GM19240 (cell line): ENCODE measurements at regions not wholly inside any gene's neighbourhood (a gene's known extent, or its start where the extent isn't known, plus 50 kb on each side); places are given as distances from the start of the nearest gene placed in this dataset.
"Not testable (repeated sequence)": the region's sequence is repeated elsewhere in the genome, so short reads cannot be mapped to it uniquely, and the experiment has no call there.

Experiments
- DNase-seq: peaks from one replicate; pipeline ENCODE4 v3.0.0; 2011; ENCODE audit warnings: low spot score; ENCODE audit not compliant: insufficient read length

DNA sequence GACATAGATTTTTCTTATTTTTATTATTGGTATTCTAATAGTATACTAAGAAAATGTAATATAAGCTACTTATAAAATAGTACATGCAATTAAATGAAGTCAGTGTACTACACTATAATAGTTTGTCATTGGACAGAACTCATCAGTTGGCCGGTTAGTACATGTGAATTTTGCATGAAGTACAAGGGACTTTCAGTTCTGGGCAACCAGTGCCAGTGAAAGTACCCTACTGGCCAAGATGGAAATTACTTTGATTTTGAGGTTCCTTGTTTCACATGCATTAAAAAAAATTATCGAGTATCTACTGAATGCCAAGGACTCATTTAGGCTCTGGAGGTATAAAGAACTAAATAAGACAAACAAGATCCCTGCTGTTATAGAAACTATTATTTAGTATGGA, 213.4 kb upstream of the ELL2 start:
- no peak for DNase-seq

DNA sequence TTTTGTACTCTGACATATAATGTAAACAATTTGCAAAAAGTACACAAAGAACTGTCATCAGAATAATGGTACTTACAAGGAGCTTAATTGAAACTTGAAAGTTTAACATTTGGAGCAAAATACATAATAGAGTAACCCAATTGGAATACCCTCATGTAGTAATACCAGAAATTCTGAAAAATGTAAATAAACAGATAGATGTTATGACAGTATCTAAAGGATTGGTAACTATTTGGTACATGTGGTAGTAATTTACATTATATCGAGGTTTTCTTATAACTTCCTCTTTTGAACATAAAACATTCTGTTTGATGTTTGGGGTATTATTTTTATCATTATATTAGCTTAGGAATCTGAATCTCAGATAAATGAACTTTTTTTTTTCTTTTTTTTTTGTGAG, 211.7 kb upstream of the ELL2 start:
- no peak for DNase-seq

GRCh38 chr5:96172436-96172835, 210.8 kb upstream of the ELL2 start:
- no peak for DNase-seq

DNA sequence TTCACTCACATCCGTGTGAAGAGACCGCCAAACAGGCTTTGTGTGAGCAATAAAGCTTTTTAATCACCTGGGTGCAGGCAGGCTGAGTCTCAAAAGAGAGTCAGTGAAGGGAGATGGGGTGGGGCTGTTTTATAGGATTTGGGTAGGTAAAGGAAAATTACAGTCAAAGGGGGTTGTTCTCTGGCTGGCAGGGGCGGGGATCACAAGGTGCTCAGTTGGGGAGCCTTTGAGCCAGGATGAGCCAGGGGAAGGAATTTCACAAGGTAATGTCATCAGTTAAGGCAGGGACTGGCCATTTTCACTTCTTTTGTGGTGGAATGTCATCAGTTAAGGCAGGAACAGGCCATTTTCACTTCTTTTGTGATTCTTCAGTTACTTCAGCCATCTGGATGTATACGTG, 210.3 kb upstream of the ELL2 start:
- not testable (repeated sequence) for DNase-seq

GRCh38 chr5:96170481-96171125, 209.0 kb upstream of the ELL2 start:
- DNase-seq = not testable (repeated sequence)

GRCh38 chr5:96168833-96169232, 207.2 kb upstream of the ELL2 start:
- DNase-seq = not testable (repeated sequence)

GRCh38 chr5:96159043-96159442, 197.4 kb upstream of the ELL2 start:
- no peak for DNase-seq

DNA sequence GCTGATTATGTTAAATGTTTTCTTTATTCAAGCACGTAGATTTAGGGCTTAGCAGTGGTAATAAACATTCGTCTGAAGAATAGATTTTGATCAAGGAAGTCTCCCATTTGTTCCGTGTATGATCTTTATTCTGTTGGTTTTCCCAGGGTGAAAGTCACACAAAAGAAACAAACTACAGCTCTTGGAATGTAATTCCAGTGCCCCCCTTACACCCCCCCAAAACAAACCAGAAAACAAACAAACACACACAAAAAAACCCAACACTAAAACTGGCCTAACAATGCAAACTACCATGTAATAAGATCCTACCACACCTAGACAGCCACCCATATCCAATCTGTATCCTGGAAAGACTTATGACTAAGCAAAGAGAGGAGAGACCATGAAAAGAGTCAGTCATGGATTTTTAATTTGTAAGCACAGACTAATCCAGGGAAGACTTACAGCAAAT, 196.2 kb upstream of the ELL2 start:
- no peak for DNase-seq

- DNase-seq = no peak
These were observed 195.6 kb upstream of the ELL2 start for GRCh38 chr5:96157077-96157780.

GRCh38 chr5:96155147-96155546, 193.5 kb upstream of the ELL2 start:
- no peak for DNase-seq

- DNase-seq = no peak
These were observed 190.2 kb upstream of the ELL2 start for GRCh38 chr5:96151891-96152290.

DNA sequence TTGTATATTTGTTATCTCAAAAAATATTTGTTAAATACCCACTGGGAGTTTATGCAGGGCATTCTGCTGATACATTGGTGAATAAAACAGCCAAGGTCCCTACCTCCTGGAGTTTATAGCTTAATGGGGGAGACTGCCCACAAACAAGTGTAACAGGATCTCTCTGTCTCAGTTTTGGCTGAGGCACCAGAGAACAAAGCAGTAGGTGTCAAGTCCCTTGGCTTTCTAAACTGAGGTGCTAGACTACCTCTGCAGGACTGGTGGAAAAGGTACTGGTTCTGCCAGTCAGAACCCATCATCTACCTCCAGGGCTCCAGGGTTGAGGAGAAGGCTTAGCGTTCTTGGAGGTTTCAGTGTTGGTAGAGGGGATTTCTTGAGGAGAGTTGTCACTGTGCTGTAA, 188.4 kb upstream of the ELL2 start:
- DNase-seq = no peak

DNA sequence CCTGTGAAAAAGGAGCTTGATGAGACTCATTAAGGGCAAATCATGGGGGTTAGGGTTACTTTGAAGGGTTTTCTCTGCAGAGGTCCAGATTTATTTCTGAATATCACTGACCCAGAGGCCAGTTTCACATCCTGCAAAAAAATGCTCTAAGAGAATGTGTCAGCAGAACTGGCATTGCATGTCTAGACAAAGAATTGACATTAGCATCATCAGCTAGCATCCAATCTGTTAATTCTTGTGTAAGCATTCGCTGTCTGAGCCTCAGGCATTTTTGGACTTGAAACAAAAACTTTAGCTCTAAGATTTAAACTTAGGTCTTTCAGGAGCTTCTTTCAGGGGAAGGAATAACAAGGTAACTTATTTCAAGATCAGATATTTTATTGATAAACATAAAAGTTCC, 187.9 kb upstream of the ELL2 start:
- DNase-seq = no peak

GRCh38 chr5:96149021-96149420, 187.4 kb upstream of the ELL2 start:
- DNase-seq = no peak

DNA sequence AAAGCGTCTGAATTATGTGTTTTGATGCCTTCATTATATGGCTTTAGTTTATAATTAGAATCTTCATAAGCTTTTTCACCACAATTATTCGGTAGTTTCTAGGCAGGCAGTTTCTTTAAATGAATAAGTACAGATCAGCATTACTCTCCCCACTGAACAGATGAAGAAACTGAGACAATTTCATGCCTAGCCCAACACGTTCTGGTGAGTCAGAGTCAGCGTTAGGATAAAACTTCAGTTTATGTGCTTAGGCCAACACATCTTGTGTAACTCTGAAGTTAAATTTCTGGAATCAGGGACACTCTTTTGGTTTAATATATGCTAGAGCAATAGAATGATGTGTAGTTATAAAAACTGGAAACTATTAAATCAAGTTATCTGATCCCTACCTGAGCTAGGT, 186.7 kb upstream of the ELL2 start:
- DNase-seq = no peak

- no peak for DNase-seq
These were observed 186.2 kb upstream of the ELL2 start for GRCh38 chr5:96147866-96148265.

- DNase-seq = no peak
These were observed 185.0 kb upstream of the ELL2 start for GRCh38 chr5:96146675-96147074.

DNA sequence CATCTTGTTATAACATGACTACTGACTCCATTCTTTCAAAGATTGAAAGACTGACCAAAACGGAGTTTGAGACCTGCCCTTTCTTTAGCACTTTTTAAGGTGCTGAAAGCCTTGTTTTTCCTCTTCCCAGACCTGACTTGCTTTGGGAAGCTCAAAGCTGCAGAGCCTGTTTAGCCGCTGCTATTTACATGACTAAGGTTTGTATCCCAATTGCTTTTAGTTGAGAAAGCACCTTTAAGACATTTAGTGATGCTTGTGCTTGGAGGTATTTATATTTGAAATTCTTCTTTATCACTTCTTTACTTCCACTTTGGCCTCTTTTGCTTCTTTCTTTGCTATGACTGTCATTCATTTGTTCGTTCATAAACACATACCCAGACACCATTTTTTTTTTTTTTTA, 182.6 kb upstream of the ELL2 start:
- no peak for DNase-seq

GRCh38 chr5:96143450-96143849, 181.8 kb upstream of the ELL2 start:
- DNase-seq = no peak

- no peak for DNase-seq
These were observed 181.3 kb upstream of the ELL2 start for GRCh38 chr5:96142786-96143434.

- no peak for DNase-seq
These were observed 180.6 kb upstream of the ELL2 start for GRCh38 chr5:96142184-96142781.

GRCh38 chr5:96141749-96142148, 180.1 kb upstream of the ELL2 start:
- DNase-seq = no peak
